ENCODE measurements at regions not wholly inside any gene's neighbourhood (a gene's known extent, or its start where the extent isn't known, plus 50 kb on each side); places are given as distances from the start of the nearest gene placed in this dataset.

GRCh38 chr16:73427164-73427563 lies 379.2 kb upstream of the ZFHX3 start:
- TF ChIP-seq CTCF (IDR thresholded peaks at IDR 0.05) (no peak), POLR2AphosphoS5 (IDR thresholded peaks at IDR 0.05) (no peak), POLR2A (IDR thresholded peaks at IDR 0.05) (no peak), EP300 (IDR thresholded peaks at IDR 0.05) (no peak)
- Histone ChIP-seq H3K36me3 (no peaks in the 10 kb centered on the region), H3K27ac (no peak overlapping the region), H3K4me1 (no peaks in the 10 kb centered on the region), H3K4me3 (no peak overlapping the region), H3K9me3 (no peaks in the 10 kb centered on the region), H3K27me3 (no peaks in the 10 kb centered on the region)
- WGBS, 2 donors, result 84 to 86% methylated on average over 3 of the region's 3 CpGs
- DNase-seq (no peak), ATAC-seq (ENCODE audit: low FRiP score in 2 of 2) (no peak)

GRCh38 chr16:73426433-73427160 lies 378.7 kb upstream of the ZFHX3 start:
- H3K27me3 ChIP-seq, result no peaks in the 10 kb centered on the region
- no peak for DNase-seq
- TF ChIP-seq POLR2A (IDR thresholded peaks at IDR 0.05), result no peak
- TF ChIP-seq CTCF (IDR thresholded peaks at IDR 0.05), result no peak
- no peak for TF ChIP-seq EP300 (IDR thresholded peaks at IDR 0.05)
- TF ChIP-seq POLR2AphosphoS5 (IDR thresholded peaks at IDR 0.05), result no peak

GRCh38 chr16:73420676-73421075 lies 372.7 kb upstream of the ZFHX3 start:
- Histone ChIP-seq H3K27ac (no peak overlapping the region), H3K4me1 (no peaks in the 10 kb centered on the region), H3K36me3 (no peaks in the 10 kb centered on the region), H3K9me3 (no peaks in the 10 kb centered on the region), H3K27me3 (no peaks in the 10 kb centered on the region), H3K4me3 (no peak overlapping the region)
- TF ChIP-seq POLR2A (IDR thresholded peaks at IDR 0.05) (no peak), POLR2AphosphoS5 (IDR thresholded peaks at IDR 0.05) (no peak), CTCF (IDR thresholded peaks at IDR 0.05) (no peak), EP300 (IDR thresholded peaks at IDR 0.05) (no peak)
- no peak for ATAC-seq (ENCODE audit: low FRiP score in 2 of 2)
- 71 to 74% methylated on average over 7 of the region's 7 CpGs for WGBS, 2 donors
- no peak for DNase-seq

More at GRCh38 chr16:73426433-73427160, 378.7 kb upstream of the ZFHX3 start:
- Histone ChIP-seq H3K36me3 (no peaks in the 10 kb centered on the region), H3K27ac (no peak overlapping the region), H3K9me3 (no peaks in the 10 kb centered on the region), H3K4me3 (no peak overlapping the region), H3K4me1 (no peaks in the 10 kb centered on the region)
- WGBS, 2 donors, result 66 to 70% methylated on average over 7 of the region's 7 CpGs
- no peak for ATAC-seq (ENCODE audit: low FRiP score in 2 of 2)

GRCh38 chr16:73420244-73420643 lies 372.3 kb upstream of the ZFHX3 start:
- Histone ChIP-seq H3K36me3 (no peaks in the 10 kb centered on the region), H3K9me3 (no peaks in the 10 kb centered on the region), H3K4me3 (no peak overlapping the region), H3K4me1 (no peaks in the 10 kb centered on the region), H3K27ac (no peak overlapping the region), H3K27me3 (no peaks in the 10 kb centered on the region)
- ATAC-seq (ENCODE audit: low FRiP score in 2 of 2) (no peak), DNase-seq (no peak)
- 88 to 89% methylated on average over 8 of the region's 8 CpGs for WGBS, 2 donors
- TF ChIP-seq POLR2A (IDR thresholded peaks at IDR 0.05) (no peak), POLR2AphosphoS5 (IDR thresholded peaks at IDR 0.05) (no peak), EP300 (IDR thresholded peaks at IDR 0.05) (no peak), CTCF (IDR thresholded peaks at IDR 0.05) (no peak)

GRCh38 chr16:73418691-73419090 lies 370.8 kb upstream of the ZFHX3 start:
- H3K27me3 ChIP-seq, result no peaks in the 10 kb centered on the region
- TF ChIP-seq POLR2AphosphoS5 (IDR thresholded peaks at IDR 0.05), result no peak
- TF ChIP-seq CTCF (IDR thresholded peaks at IDR 0.05), result no peak
- TF ChIP-seq EP300 (IDR thresholded peaks at IDR 0.05), result no peak
- TF ChIP-seq POLR2A (IDR thresholded peaks at IDR 0.05), result no peak
- DNase-seq, result no peak
- H3K36me3 ChIP-seq, result no peaks in the 10 kb centered on the region
- 46 to 50% methylated on average over 6 of the region's 6 CpGs for WGBS, 2 donors
- ATAC-seq (ENCODE audit: low FRiP score in 2 of 2), result no peak
- no peaks in the 10 kb centered on the region for H3K9me3 ChIP-seq
- no peak overlapping the region for H3K27ac ChIP-seq
- no peak overlapping the region for H3K4me3 ChIP-seq
- no peaks in the 10 kb centered on the region for H3K4me1 ChIP-seq

Measured in upper lobe of left lung (tissue), 6 donors.